ENCODE measurements at regions not wholly inside any gene's neighbourhood (a gene's known extent, or its start where the extent isn't known, plus 50 kb on each side); places are given as distances from the start of the nearest gene placed in this dataset.
"Not testable (repeated sequence)": the region's sequence is repeated elsewhere in the genome, so short reads cannot be mapped to it uniquely, and the experiment has no call there.

DNA sequence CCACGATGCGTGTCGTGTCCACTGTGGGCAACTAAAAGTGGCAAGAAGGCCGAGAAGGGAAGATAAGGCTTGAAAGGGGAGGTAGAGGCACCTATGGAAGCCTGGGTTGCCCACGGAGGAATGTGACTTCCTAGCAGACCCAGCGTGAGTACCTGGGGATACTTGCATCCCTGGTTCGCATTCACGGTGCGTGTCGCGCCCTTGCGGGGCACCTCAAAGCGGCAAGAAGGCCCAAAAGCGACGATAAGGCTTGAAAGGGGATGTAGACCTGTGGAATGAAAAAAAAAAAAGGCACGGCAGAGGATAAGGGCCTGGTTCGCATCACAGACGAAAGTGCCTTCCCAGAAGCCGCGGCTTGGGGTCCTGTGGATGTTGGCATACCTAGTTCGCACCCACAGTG lies 282.9 kb downstream of the ALG10 start:
- DNase-seq = no peak

DNA sequence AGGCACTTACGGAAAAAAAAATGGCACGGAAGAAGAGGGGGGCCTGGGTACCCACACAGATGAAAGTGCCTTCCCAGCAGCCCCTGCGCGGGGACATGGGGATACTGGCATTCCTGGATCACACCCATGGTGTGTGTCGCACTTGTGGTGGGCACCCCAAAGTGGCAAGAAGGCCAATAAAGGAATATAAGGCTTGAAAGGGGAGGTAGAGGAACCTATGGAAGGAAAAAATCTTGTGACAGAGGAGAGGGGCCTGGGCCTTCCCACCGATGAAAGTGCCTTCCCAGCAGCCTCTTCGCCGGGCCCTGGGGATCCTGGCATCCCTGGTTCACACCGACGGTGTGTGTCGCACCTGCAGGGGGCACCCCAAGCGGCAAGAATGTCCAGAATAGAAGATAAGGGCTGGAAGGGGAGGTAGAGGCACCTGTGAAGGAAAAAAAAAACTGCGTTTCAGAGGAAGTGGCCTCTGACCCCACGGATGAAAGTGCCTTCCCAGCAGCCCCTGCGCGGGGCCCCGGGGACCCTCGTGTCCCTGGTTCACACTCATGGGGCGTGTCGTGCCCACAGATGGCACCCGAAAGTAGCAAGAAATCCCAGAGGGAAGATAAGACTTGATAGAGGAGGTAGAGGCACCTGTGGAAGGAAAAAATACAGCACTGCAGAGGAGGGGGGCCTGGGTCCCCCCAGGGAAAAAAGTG lies 284.0 kb downstream of the ALG10 start:
- DNase-seq = no peak

DNA sequence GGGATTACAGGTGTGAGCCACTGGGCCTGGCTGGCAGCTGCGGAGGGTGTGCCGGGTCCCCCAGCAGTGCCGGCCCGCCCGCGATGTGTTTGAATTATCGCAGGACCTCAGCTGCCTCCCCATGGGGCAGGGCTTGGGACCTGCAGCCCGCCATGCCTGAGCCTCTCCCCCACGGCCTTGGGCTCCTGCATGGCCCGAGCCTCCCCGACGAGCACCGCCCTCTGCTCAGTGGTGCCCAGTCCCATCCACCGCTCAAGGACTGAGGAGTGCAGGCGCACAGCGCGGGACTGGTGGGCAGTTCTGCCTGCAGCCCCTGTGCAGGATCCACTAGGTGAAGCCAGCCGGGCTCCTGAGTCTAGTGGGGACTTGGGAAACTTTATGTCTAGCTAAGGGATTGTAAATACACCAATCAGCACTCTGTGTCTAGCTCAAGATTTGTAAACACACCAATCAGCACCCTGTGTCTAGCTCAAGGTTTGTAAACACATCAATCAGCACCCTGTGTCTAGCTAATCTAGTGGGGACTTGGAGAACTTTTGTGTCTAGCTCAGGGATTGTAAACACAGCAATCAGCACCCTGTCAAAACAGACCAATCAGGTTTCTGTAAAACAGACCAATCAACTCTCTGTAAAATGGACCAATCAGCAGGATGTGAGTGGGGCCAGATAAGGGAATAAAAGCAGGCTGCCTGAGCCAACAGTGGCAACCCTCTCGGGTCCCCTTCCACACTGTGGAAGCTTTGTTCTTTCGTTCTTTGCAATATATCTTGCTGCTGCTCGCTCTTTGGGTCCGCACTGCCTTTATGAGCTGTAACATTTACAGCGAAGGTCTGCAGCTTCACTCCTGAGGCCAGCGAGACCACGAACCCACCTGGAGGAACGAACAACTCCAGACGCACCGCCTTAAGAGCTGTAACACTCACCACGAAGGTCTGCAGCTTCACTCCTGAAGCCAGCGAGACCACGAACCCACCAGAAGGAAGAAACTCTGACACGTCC lies 287.8 kb downstream of the ALG10 start:
- DNase-seq = not testable (repeated sequence)

DNA sequence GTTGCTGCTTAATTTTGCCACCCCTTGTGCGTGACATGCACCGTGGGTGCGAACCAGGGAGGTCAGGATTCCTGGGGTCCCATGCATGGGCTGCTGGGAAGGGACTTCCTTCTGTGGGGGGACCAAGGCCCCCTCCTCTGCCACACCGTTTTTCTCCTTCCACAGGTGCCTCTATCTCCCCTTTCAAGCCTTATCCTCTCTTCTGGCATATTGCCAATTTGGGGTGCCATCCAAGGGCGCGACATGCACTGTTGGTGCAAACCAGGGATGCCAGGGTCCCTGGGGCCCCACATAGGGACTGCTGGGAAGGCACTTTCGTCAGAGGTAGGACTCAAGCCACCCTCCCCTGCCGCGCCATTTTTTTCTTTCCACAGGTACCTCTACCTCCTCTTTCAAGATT lies 289.0 kb downstream of the ALG10 start:
- DNase-seq = no peak

DNA sequence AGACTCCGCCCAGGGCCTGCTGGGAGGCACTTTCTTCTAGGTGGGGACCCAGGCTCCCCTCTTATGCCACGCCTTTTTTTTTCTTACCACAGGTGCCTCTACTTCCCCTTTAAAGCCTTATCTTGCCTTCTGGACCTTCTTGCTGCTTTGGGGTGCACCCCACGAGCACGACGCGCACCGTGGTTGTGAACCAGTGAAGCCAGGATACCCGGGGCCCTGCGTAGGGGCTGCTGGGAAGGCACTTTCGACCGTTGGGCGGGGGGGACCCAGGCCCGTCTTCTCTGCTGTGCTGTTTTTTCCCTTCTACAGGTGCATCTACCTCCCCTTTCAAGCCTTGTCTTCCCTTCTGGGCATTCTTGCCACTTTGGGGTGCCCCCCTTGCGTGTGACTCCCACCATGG lies 305.4 kb downstream of the ALG10 start:
- no peak for DNase-seq

DNA sequence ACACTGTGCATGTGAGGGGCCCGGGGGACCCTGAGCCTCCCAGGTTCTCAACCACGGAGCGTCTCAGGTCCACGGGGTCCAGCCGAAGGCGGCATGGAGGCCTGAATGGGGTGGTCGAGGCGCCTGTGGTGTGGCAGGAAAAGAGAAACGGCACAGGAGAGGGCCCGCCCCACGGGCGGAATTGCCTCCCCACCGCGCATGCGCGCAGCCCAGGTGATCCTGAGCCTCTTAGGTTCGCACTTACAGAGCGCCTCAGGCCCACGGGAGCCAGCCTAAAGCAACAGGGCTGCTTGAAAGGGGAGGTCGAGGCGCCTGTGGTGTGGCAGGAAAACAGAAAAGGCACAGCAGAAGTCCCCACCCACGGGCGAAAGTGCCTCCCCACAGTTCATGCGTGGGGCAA lies 311.0 kb downstream of the ALG10 start:
- DNase-seq = no peak

DNA sequence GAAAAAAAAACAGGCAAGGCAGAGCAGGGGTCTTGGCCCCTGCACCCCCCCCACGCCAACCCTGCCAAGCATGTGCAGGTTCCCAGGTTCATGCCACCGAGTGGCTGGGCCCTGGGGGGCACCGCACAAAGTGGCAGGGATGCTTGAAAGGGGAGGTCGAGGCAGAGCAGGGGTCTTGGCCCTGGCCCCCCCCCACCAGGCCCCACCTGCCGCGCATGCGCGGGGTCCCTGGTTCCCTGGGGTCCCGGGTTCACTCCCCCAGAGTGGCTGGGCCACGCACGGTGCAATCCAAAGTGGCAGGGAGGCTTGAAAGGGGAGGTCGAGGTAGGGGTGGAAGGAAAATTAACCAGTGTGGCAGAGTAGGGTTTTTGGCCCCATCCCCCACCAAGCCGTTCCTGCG lies 312.2 kb downstream of the ALG10 start:
- no peak for DNase-seq

DNA sequence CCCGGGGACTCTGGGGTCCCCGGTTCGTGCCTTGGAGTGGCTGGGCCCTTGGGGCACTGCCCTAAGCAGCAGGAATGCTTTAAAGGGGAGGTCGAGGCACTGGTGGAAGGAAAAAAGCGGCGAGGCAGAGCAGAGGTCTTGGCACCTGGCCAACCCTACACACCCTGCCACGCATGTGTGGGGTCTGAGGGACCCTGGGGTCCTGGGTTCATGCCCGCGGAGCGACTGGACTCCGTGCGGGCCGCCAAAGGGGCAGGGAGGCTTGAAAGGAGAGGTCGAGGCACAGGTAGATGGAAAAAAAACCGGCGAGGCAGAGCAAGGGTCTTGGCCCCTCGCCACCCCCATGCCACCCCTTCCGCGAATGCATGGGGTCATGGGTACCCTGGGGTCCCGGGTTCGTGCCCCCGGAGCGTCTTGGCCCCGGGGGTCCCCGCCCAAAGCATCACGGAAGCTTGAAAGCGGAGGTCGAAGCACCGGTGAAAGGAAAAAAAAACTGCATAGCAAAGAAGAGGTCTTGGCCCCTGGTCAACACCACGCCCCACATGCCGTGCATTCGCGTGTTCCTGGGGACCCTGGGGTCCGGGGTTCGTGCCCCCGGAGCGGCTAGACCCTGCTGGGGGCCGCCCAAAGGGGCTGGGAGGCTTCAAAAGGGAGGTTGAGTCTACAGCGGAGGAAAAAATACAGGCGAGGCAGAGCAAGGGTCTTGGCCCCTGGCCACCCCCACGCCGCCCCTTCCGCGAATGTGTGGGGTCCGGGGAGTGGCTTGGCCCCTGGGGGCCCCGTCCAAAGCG lies 312.9 kb downstream of the ALG10 start:
- DNase-seq = no peak

DNA sequence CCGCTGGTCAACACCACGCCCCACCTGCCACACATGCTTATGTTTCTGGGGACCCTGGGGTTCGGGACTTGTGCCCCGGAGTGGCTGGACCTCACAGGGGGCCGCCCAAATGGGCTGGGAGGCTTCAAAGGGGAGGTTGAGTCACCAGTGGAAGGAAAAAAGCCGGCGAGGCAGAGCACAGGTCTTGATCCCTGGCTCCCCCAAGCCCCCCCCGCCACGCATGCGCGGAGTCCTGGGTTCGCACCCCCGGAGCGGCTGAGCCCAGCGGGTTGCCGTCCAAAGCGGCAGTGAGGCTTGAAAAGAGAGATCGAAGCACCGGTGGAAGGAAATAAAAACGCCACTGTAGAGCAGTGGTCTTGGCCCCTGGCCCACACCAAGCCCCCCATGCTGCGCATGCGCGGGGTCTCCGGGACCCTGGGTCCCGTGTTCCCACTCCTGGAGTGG lies 313.5 kb downstream of the ALG10 start:
- no peak for DNase-seq

DNA sequence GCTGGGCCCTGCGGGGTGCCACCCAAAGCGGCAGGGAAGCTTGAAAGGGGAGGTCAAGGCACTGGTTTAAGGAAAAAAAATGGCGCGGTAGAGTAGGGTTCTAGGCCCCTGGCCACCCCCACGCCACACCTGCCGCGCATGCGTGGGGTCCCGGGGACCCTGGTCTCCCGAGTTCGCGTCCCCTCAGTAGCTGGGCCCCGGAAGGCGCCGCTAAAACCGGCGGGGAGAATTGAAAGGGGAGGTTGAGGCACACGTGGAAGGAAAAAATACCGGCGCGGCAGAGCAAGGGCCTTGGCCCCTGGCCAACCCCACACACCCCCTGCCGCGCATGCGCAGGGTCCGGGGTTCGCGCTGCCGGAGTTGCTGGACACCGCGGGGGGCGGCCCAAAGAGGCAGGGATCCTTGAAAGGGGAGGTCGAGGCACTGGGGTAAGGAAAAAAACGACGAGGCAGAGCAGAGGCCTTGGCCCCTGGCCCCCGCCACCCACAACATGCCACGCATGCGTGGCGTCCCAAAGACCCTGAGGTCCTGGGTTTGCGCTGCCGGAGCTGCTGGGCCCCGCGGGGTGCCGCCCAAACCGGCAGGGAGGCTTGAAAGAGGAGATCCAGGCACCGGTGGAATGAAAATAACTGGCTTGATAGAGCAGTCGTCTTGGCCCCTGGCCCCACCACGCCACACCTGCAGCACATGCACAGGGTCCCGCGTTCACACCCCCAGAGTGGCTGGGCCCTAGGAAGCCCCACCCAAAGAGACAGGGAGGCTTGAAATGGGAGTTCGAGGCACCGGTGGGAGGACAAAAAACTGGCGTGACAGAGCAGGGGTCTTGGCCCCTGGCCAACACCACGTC lies 314.5 kb downstream of the ALG10 start:
- no peak for DNase-seq

DNA sequence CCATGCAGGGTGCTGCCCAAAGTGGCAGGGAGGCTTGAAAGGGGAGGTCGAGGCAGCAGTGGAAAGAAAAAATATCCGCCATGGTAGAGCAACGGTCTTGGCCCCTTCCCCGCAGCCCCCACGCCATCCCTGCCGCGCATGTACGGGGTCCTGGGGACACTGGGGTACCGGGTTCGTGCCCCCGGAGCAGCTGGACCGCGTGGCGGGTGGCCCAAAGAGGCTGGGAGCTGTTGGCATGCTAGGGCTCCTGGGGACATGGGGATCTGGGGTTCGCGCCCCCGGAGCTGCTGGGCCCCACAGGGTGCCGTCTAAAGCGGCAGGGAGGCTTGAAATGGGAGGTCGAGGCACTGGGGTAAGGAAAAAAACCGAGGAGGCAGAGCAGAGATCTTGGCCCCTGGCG lies 316.5 kb downstream of the ALG10 start:
- DNase-seq = no peak

DNA sequence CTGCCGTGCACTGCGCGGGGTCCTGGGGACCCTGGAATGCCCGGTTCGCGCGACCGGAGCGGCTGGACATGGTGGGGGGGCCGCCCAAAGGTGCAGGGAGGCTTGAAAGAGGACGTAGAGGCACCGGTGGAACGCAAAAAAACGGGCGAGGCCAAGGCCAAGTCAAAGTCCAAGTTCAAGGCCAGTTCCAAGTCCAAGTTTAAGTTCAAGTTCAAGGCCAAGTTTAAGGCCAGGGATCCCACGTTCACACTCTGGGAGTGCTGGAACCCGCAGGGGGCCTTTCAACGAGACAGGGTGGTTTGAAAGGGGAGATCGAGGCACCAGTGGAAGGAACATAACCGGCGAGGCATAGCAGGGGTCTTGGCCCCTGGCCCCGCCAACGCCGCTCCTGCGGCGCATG lies 317.6 kb downstream of the ALG10 start:
- no peak for DNase-seq

DNA sequence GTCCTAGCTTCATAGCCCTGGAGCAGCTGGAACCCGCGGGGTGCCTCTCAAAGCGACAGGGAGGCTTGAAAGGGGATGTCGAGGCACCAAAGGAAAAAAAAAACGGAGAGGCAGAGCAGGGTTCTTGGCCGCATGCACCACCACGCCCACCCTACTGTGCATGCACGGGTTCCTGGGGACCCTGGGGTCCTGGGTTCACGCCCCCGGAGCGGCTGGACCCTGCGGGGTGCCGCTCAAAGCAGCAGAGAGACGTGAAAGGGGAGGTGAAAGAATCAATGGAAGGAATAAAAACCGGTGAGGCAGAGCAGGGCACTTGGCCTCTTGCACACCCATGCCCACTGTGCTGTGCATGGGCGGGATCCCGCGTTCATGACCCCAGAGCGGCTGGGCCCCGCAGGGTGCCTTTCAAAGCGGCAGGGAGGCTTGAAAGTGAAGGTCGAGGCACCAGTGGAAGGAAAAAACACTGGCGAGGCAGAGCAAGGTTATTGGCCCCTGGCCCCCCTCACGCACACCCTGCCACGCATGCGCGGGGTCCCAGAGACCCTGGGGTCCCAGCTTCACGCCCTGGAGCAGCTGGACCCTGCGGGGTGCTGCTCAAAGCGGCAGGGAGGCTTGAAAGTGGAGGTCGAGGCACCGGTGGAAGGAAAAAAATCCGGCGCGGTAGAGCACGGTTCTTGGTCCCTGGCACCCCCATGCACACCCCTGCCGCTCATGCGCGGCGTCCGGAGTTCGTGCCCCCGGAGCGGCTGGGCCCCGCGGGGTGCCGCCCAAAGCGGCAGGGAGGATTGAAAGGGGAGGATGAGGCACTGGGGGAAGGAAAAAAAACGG lies 318.5 kb downstream of the ALG10 start:
- no peak for DNase-seq

DNA sequence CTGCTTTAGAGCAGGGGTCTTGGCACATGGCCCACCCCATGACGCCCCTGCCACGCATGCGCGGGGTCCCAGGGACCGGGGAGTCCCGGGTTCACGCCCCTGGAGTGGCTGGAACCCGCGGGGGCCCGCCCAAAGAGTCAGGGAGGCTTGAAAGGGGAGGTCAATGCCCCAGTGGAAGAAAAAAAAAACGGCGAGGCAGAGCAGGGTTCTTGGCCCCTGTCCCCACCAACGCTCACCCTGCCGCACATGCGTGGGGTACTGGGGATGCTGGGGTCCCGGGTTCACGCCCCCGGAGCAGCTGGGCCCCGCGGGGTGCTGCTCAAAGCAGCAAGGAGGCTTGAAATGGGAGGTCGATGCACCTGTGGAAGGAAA lies 319.1 kb downstream of the ALG10 start:
- DNase-seq = no peak

DNA sequence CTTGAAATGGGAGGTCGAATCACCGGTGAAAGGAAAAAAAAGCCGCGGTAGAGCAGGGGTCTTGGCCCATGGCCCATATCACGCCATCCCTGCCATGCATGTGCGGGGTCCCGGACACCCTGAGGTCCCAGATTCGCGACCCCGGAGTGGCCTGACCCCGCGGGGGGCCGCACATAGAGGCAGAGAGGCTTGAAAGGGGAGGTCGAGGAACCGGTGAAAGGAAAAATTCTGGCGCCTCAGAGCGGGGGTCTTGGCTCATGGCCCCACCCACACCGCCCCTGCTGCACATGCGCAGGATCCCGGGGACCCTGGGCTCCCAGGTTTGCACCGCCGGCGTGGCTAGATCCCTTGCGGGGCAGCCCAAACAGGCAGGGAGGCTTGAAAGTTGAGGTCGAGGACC lies 319.8 kb downstream of the ALG10 start:
- no peak for DNase-seq

DNA sequence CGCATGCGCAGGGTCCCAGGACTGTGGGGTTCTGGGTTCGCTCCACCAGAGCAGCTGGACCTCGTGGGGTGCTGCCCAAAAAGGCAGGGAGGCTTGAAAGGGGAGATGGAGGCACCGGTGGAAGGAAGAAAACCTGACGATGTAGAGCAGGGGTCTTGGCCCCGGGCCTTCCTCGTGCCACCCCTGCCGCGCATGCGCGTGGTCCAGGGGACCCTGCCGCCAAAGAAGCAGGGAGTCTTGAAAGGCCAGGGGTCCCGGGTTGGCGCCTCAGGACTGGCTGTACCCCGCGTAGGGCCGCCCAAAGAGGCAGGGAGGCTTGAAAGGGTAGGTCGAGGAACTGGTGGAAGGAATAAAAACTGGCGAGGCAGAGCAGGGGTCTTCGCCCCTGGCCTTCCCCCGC lies 321.0 kb downstream of the ALG10 start:
- no peak for DNase-seq

DNA sequence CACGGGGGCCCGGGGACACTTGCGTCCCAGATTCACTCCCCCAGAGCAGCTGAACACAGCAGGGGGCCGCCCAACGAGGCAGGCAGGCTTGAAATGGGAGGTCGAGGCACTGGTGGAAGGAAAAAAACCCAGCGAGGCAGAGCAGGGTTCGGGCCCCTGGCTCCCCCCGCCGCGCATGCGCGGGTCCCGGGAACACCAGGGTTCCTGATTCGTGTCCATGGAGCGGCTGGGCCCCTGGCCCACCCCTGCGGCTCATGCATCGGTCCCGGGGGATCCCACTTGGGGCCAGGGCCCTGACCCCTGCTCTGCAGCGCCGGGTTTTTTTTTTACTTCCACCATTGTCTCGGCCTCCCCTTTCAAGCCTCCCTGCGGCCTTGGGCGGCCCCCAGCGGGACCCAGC lies 321.5 kb downstream of the ALG10 start:
- no peak for DNase-seq

DNA sequence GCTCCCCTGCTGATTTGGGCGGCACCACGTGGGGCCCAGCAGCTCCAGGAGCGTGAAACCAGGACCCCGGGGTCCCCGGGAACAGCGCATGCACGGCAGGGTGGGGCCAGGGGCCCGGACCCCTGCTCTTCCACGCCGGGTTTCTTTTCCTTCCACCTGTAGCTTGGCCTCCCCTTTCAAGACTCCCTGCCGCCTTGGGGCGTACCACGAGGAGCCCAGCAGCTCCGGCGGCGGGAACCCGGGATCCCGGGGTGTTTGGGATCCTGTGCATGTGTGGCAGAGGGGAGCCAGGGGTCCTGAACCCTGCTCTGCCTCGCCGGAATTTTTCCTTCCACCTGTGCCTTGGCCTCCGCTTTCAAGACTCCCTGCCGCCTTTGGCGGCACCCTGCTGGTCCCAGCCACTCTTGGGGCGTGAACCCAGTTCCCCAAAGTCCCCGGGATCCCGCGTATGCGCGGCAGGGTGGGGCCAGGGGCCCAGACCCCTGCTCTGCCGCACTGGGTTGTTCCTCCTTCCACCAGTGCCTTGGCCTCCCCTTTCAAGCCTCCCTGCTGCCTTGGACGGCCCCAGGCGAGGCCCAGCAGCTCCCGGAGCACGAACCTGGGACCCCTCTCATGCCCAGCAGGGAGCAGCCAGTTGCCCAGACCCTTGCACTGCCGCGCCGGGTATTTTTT lies 322.7 kb downstream of the ALG10 start:
- DNase-seq = no peak

DNA sequence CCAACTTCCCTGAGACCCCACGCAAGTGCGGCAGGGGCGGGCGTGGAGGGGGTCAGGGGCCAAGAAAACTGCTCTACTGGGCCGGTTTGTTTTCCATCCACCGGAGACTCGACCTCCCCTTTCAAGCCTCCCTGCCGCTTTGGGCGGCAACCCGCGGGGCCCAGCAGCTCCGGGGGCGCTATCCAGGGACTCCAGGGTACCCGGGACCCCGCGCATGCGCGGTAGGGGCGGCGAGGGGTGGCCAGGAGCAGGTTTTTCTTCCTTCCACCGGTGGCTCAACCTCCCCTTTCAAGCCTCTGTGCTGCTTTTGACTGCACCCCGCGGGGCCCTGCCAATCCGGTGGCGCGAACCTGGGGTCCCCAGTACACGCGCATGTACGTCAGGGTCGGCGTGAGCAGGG lies 323.5 kb downstream of the ALG10 start:
- no peak for DNase-seq

DNA sequence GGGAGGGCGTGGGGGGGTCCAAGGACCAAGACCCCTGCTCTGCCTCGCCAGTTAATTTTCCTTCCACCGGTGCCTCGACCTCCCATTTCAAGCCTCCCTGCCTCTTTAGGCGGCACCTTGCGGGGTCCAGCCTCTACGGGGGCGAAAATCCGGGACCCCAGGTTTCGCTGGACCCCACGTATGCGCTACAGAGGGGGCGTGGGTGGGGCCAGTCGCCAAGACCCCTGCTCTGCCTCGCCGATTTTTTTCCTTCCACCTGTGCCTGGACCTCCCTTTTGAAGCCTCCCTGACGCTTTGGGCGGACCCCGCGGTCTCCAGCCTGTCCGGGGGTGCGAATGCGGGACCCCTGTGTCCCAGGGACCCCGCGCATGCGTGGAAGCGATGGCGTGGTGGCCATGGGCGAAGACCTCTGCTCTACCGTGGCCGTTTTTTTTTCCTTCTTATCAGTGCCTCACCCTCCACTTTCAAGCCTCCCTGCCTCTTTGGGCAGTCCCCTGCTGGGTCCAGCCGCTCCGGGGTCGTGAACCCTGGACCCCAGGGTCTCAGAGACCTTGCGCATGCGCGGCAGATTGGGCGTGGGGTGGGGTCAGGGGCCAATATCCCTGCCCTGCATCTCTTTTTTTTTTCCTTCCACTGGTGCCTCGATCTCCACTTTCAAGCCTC lies 324.2 kb downstream of the ALG10 start:
- DNase-seq = no peak

Measured in DMS79 treated with DMSO at 0.1 percent for 48 hours (cell line).